MM.1S (cell line): ENCODE measurements at regions not wholly inside any gene's neighbourhood (a gene's known extent, or its start where the extent isn't known, plus 50 kb on each side); places are given as distances from the start of the nearest gene placed in this dataset.
"Not testable (repeated sequence)": the region's sequence is repeated elsewhere in the genome, so short reads cannot be mapped to it uniquely, and the experiment has no call there.

Source experiments
- EZH2 ChIP-seq: fragments of 300-600 bp; sonication (generic); optimal IDR thresholded peaks from 2 replicates; pipeline ENCODE3; 2017; ENCODE audit warnings: low read depth, mild to moderate bottlenecking, antibody characterized with exemption, low read length, mixed read lengths
- EZH2phosphoT487 ChIP-seq: fragments of 300-600 bp; sonication (generic); IDR thresholded peaks from 2 replicates; pipeline ENCODE4 v1.6.1; 2018; ENCODE audit warnings: antibody characterized with exemption, low read length
- TF ChIP-seq, protein P1 (sequence below): fragments of 300-600 bp; sonication (generic); IDR thresholded peaks from 2 replicates; pipeline ENCODE4 v1.5.1; 2016; ENCODE audit warnings: antibody characterized with exemption, low read length, mixed read lengths

DNA sequence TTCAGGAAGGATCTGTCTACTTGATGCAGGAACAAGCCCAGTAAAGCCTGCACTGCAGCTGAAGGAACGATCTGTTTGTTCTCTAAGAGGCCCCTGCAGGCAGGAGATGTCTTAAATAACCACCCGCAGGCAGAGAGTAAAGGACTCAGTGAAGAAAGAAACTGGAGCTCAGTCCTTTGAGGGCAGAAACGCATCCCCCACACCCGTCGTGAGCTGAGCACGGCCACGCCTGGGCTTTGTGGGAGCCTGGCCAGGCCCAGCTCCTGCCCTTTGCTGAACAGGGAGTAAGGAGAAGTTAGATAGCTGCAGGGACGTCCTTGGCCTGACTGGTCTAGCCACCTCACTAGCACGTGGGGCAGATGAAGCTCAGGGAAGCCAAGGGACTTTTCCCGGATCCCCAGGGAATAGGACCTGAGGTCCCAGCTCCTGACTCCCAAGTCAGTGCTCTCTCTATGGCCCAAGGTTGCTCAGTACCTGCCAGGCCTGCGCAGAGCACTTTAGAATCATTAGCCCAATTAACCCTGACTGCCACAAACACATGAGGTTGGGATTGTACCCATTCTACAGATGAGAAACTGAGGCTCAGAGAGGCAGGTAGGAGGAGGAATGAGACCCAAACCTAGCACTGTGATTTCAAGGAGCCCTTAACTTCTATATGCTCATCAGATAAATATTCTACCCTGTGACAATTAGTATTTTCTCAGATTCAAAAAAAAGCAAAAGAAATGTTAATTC, 194.2 kb upstream of the SULF2 start:
- TF ChIP-seq, protein P1, sequence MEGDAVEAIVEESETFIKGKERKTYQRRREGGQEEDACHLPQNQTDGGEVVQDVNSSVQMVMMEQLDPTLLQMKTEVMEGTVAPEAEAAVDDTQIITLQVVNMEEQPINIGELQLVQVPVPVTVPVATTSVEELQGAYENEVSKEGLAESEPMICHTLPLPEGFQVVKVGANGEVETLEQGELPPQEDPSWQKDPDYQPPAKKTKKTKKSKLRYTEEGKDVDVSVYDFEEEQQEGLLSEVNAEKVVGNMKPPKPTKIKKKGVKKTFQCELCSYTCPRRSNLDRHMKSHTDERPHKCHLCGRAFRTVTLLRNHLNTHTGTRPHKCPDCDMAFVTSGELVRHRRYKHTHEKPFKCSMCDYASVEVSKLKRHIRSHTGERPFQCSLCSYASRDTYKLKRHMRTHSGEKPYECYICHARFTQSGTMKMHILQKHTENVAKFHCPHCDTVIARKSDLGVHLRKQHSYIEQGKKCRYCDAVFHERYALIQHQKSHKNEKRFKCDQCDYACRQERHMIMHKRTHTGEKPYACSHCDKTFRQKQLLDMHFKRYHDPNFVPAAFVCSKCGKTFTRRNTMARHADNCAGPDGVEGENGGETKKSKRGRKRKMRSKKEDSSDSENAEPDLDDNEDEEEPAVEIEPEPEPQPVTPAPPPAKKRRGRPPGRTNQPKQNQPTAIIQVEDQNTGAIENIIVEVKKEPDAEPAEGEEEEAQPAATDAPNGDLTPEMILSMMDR, result not testable (repeated sequence)
- not testable (repeated sequence) for TF ChIP-seq EZH2, EZH2phosphoT487
